ENCODE measurements at regions not wholly inside any gene's neighbourhood (a gene's known extent, or its start where the extent isn't known, plus 50 kb on each side); places are given as distances from the start of the nearest gene placed in this dataset.

DNA sequence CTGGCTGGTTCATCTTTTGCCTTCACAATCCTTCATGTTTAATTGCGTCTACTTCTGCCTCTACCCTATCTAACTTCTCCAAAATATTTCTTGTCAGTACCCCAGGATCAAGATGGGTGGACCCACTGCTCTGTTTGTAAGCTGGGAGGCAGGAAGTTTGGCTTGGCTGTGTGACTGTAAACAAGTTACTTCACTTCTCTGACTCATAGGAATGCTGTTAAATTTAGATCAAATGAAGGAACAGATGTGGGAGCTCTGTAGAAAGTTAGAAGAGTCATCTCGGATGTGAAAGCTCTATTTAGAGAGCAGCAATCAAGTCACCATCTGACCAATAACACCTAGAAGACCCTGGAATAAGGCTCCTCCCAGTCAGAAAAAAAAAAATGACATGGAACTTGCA, 55.2 kb upstream of the MRTFB start:
- TF ChIP-seq CTCF (IDR thresholded peaks at IDR 0.05) (peak in 1 of 4 experiments; percentile 12), POLR2A (IDR thresholded peaks at IDR 0.05) (no peak)

Measured in gastroesophageal sphincter (tissue), 3 donors.